Neural cell (in vitro differentiated cells): ENCODE measurements at regions not wholly inside any gene's neighbourhood (a gene's known extent, or its start where the extent isn't known, plus 50 kb on each side); places are given as distances from the start of the nearest gene placed in this dataset.

Experiments
- CTCF ChIP-seq: fragments of 450-650 bp; IDR thresholded peaks from 2 replicates; pipeline ENCODE4 v1.5.1; 2014; ENCODE audit warnings: antibody characterized with exemption, mild to moderate bottlenecking, moderate library complexity; ENCODE audit not compliant: poor library complexity, severe bottlenecking
- POLR2AphosphoS5 ChIP-seq: IDR thresholded peaks from 2 replicates; pipeline ENCODE4 v1.6.1; 2012
- RAD21 ChIP-seq: fragments of 450-650 bp; conservative IDR thresholded peaks from 2 replicates; pipeline ENCODE4 v1.6.1; 2014; ENCODE audit warnings: antibody characterized with exemption, mild to moderate bottlenecking, moderate library complexity
- TAF1 ChIP-seq: IDR thresholded peaks from 2 replicates; pipeline ENCODE4 v1.6.1; 2012; ENCODE audit warnings: low read depth

DNA sequence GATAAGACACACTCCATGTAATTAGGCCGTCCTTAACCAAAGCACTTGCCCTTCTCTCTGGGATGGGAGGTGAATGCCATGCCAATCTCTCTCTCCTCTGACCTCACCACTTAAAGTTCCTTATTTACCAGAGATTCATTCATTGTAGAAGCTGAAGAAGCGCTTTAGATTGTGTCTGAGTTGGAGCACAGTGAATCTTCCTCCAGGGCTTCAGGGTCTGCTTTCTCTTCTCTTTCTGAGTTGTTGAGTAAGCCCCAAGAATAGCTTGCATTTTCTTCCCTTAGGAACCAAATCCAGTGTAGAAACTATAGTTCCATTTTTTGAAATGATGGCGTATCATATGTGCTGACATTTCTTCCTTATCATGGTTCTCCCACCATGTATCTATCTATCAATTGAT lies 104.5 kb upstream of the MAML3 start:
- TF ChIP-seq CTCF = no peak
- no peak for TF ChIP-seq POLR2AphosphoS5
- TF ChIP-seq TAF1 = no peak
- TF ChIP-seq RAD21 = no peak
